B cell (primary cell): ENCODE measurements at regions not wholly inside any gene's neighbourhood (a gene's known extent, or its start where the extent isn't known, plus 50 kb on each side); places are given as distances from the start of the nearest gene placed in this dataset.

Source experiments
- ATAC-seq: fragments of 200-7000 bp; cut with Tn5 transposase; one replicate; pipeline ENCODE4 v1.10.0; 2021; ENCODE audit warnings: low read depth, mild to moderate bottlenecking, moderate number of reproducible peaks, moderate library complexity
- CTCF ChIA-PET: fragments of 350-600 bp; sonication (Branson Sonifier 250); formaldehyde crosslinking; loops from one replicate; lab custom pipeline; 2021; ENCODE audit warnings: antibody characterized with exemption, inconsistent platforms; lab: Charles Lee
- POLR2A ChIA-PET: fragments of 350-600 bp; sonication (Branson Sonifier 250); formaldehyde crosslinking; loops from one replicate; lab custom pipeline; 2021; ENCODE audit warnings: antibody characterized with exemption; lab: Charles Lee
- DNase-seq: peaks from one replicate; pipeline ENCODE4 v3.0.0; 2013
- H2AFZ ChIP-seq: 2 replicates; pipeline ENCODE4 v1.6.1; 2012; ENCODE audit warnings: mild to moderate bottlenecking, low read depth, low read length; ENCODE audit not compliant: insufficient read depth, poor library complexity, severe bottlenecking
- H3K27ac ChIP-seq, 2 donors: 1 replicate in 1 of 2; 2 replicates in 1 of 2; pipeline ENCODE4 v1.5.1; 2012 to 2013; ENCODE audit warnings: low read length in 2 of 2, mild to moderate bottlenecking in 2 of 2, moderate library complexity in 1 of 2
- H3K27me3 ChIP-seq, 4 experiments: fragments of 200-600 bp in 1 of 4; sonication (generic) in 1 of 4; replicated peaks in 1 of 4; 1 replicate in 2 of 4; 2 replicates in 2 of 4; pipeline versions ENCODE4 v1.6.1 to v1.7.0; 2013 to 2016; ENCODE audit warnings: low read length in 3 of 4, mild to moderate bottlenecking in 2 of 4, mixed read lengths in 1 of 4, moderate library complexity in 1 of 4; ENCODE audit not compliant: insufficient read depth in 4 of 4, control insufficient read depth in 3 of 4; ENCODE audit errors: control extremely low read depth in 1 of 4
- H3K36me3 ChIP-seq, 2 experiments: replicated peaks in 1 of 2; 1 replicate in 1 of 2; 2 replicates in 1 of 2; pipeline versions ENCODE4 v1.6.1 to v1.7.1; 2013; ENCODE audit warnings: low read length in 1 of 2; ENCODE audit not compliant: insufficient read depth in 2 of 2, control insufficient read depth in 1 of 2; ENCODE audit errors: control extremely low read depth in 1 of 2, extremely low read depth in 1 of 2
- H3K4me1 ChIP-seq, 2 donors: fragments of 200-600 bp in 1 of 2; sonication (generic) in 1 of 2; 1 replicate in 1 of 2; 2 replicates in 1 of 2; pipeline versions ENCODE4 v1.5.1 to v1.6.1; 2013 to 2017; ENCODE audit warnings: low read length in 2 of 2; ENCODE audit not compliant: control insufficient read depth in 2 of 2, insufficient read depth in 2 of 2
- H3K4me2 ChIP-seq: replicated peaks from 2 replicates; pipeline ENCODE3; 2012; ENCODE audit warnings: mild to moderate bottlenecking, low read depth, low read length; ENCODE audit not compliant: poor library complexity, severe bottlenecking
- H3K4me3 ChIP-seq, 5 experiments: fragments of 200-600 bp in 1 of 5; sonication (generic) in 1 of 5; 1 replicate in 3 of 5; 2 replicates in 2 of 5; pipeline versions ENCODE4 v1.5.1 to v1.7.0; 2011 to 2016; ENCODE audit warnings: low read length in 4 of 5, mild to moderate bottlenecking in 4 of 5, low read depth in 2 of 5, control low read depth in 1 of 5, moderate library complexity in 1 of 5; ENCODE audit not compliant: insufficient read depth in 1 of 5; ENCODE audit errors: control extremely low read depth in 1 of 5, extremely low read depth in 1 of 5
- H3K79me2 ChIP-seq: fragments of 200-600 bp; sonication (generic); one replicate; pipeline ENCODE4 v1.6.0; 2016; ENCODE audit warnings: low read length; ENCODE audit not compliant: control insufficient read depth, insufficient read depth
- H3K9ac ChIP-seq: fragments of 200-600 bp; sonication (generic); 2 replicates; pipeline ENCODE4 v1.6.1; 2017; ENCODE audit warnings: mild to moderate bottlenecking, low read length, moderate library complexity
- H3K9me3 ChIP-seq, 3 donors: one replicate each; pipeline versions ENCODE4 v1.6.1 to v1.7.1; 2013; ENCODE audit warnings: low read length in 2 of 3; ENCODE audit not compliant: control insufficient read depth in 2 of 3, insufficient read depth in 1 of 3; ENCODE audit errors: control extremely low read depth in 1 of 3
- H4K20me1 ChIP-seq: 2 replicates; pipeline ENCODE4 v1.6.0; 2012; ENCODE audit warnings: mild to moderate bottlenecking, low read length; ENCODE audit not compliant: insufficient read depth, control insufficient read depth, poor library complexity, severe bottlenecking
- H3K27ac Mint-ChIP-seq: one replicate; pipeline ENCODE4 v1.8.0; 2021; ENCODE audit warnings: mixed read lengths
- H3K27me3 Mint-ChIP-seq: one replicate; pipeline ENCODE4 v1.8.0; 2021; ENCODE audit warnings: mixed read lengths
- H3K4me1 Mint-ChIP-seq: one replicate; pipeline ENCODE4 v1.8.0; 2021; ENCODE audit warnings: mixed read lengths
- H3K4me3 Mint-ChIP-seq: one replicate; pipeline ENCODE4 v1.8.0; 2021; ENCODE audit warnings: mixed read lengths
- H3K9me3 Mint-ChIP-seq: one replicate; pipeline ENCODE4 v1.8.0; 2022; ENCODE audit warnings: mixed read lengths; ENCODE audit not compliant: insufficient read depth
- CTCF ChIP-seq: fragments of 200-600 bp; IDR thresholded peaks from one replicate; pipeline ENCODE4 v1.8.0; 2022; ENCODE audit warnings: antibody characterized with exemption, mild to moderate bottlenecking
- EZH2 ChIP-seq: IDR thresholded peaks from 2 replicates; pipeline ENCODE4 v1.6.1; 2012; ENCODE audit warnings: borderline replicate concordance, low read depth, mild to moderate bottlenecking, moderate library complexity, low read length; ENCODE audit not compliant: insufficient read depth, poor library complexity, severe bottlenecking
- WGBS: methylation state at CpG from one replicate; pipeline ENCODE4 v1.1.5; 2013; ENCODE audit warnings: missing lambda C conversion rate; ENCODE audit not compliant: insufficient coverage; 5-methylcytosine and 5-hydroxymethylcytosine counted together
- intact Hi-C: fragments of 100-400 bp; cut with micrococcal nuclease; formaldehyde crosslinking; loops from one replicate; pipeline ENCODE4 v1.10.0; 2022

GRCh38 chr4:180434131-180434895 is 1808.9 kb upstream of the TENM3 start:
- H3K4me1 Mint-ChIP-seq, result no peaks in the 10 kb centered on the region
- Histone ChIP-seq H3K9ac (no peak overlapping the region), H2AFZ (peak overlapping the region; percentile 13), H3K27ac (no peak overlapping the region), H3K4me2 (no peak overlapping the region), H3K9me3 (peaks cover 0 to 3% (median 0%) of the 10 kb centered on the region in 3 donors), H4K20me1 (no peaks in the 10 kb centered on the region), H3K4me1 (peaks cover 0 to 5% of the 10 kb centered on the region in 2 donors), H3K4me3 (no peak overlapping the region), H3K36me3 (no peaks in the 10 kb centered on the region), H3K27me3 (no peaks in the 10 kb centered on the region), H3K79me2 (no peaks in the 10 kb centered on the region)
- no peak for DNase-seq
- intact Hi-C loops, result no loop called here
- no peaks in the 10 kb centered on the region for H3K27me3 Mint-ChIP-seq
- POLR2A ChIA-PET, result no interaction called here
- H3K4me3 Mint-ChIP-seq, result no peak overlapping the region
- no peak for TF ChIP-seq EZH2
- no peak for TF ChIP-seq CTCF
- no peak overlapping the region for H3K27ac Mint-ChIP-seq
- CTCF ChIA-PET, result no interaction called here
- ATAC-seq, result no peak
- no CpG with 5 or more reads among the region's 3 CpGs for WGBS
- no peaks in the 10 kb centered on the region for H3K9me3 Mint-ChIP-seq

DNA sequence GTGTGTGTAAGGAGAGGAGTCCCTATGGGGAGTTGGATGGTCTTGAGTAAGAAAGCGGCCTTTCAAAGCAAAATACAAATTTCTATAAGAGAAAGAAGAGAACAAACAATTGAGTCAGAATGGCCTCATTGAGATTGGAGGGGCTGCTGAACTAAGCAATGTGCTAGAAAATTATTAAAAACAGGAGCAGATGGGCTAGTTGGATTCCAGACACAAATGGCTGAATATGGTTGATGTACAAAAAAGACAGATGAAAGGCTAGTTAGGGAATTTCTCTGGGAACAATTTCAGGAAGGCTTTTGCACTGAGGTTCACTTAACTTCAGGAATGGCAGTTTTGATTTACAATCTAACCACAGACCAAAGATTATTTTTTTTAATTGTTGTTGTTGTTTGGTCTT is 1806.8 kb upstream of the TENM3 start:
- peaks cover 0 to 3% (median 0%) of the 10 kb centered on the region in 3 donors for H3K9me3 ChIP-seq

More for the DNA sequence above, 1806.8 kb upstream of the TENM3 start:
- no peak for TF ChIP-seq CTCF
- no peak for TF ChIP-seq EZH2
- CTCF ChIA-PET, result no interaction called here
- intact Hi-C loops, result no loop called here
- ATAC-seq (no peak), DNase-seq (no peak)
- Histone ChIP-seq H3K27me3 (no peaks in the 10 kb centered on the region), H3K79me2 (no peaks in the 10 kb centered on the region), H4K20me1 (no peaks in the 10 kb centered on the region), H3K27ac (no peak overlapping the region), H3K4me3 (no peak overlapping the region), H3K36me3 (no peaks in the 10 kb centered on the region), H2AFZ (no peak overlapping the region), H3K4me2 (no peak overlapping the region), H3K4me1 (peaks cover 0 to 5% of the 10 kb centered on the region in 2 donors), H3K9ac (no peak overlapping the region)
- WGBS, result no CpG with 5 or more reads among the region's 1 CpG
- no peaks in the 10 kb centered on the region for H3K4me1 Mint-ChIP-seq
- POLR2A ChIA-PET, result no interaction called here
- H3K9me3 Mint-ChIP-seq, result no peaks in the 10 kb centered on the region
- no peak overlapping the region for H3K4me3 Mint-ChIP-seq
- H3K27me3 Mint-ChIP-seq, result no peaks in the 10 kb centered on the region
- no peak overlapping the region for H3K27ac Mint-ChIP-seq
